Testis (tissue), 2 donors: ENCODE measurements at regions not wholly inside any gene's neighbourhood (a gene's known extent, or its start where the extent isn't known, plus 50 kb on each side); places are given as distances from the start of the nearest gene placed in this dataset.
"Not testable (repeated sequence)": the region's sequence is repeated elsewhere in the genome, so short reads cannot be mapped to it uniquely, and the experiment has no call there.

Experiments
- DNase-seq: peaks from one replicate; pipeline ENCODE4 v3.0.0-alpha.2; 2019
- H3K27ac ChIP-seq, 2 donors: fragments of 200-600 bp; sonication (generic); one replicate each; pipeline ENCODE4 v1.5.1; 2019
- H3K27me3 ChIP-seq: fragments of 200-600 bp; sonication (generic); one replicate; pipeline ENCODE4 v1.5.1; 2019
- H3K36me3 ChIP-seq: fragments of 200-600 bp; sonication (generic); one replicate; pipeline ENCODE4 v1.5.1; 2017; ENCODE audit warnings: low read depth; ENCODE audit errors: missing control alignments
- H3K4me1 ChIP-seq: fragments of 200-600 bp; sonication (generic); one replicate; pipeline ENCODE4 v1.5.1; 2019
- H3K4me3 ChIP-seq, 2 donors: fragments of 200-600 bp; sonication (generic); one replicate each; pipeline ENCODE4 v1.5.1; 2017 to 2019
- H3K9me3 ChIP-seq: fragments of 200-600 bp; sonication (generic); one replicate; pipeline ENCODE4 v1.5.1; 2017
- CTCF ChIP-seq, 3 experiments: fragments of 450-650 bp in 2 of 3; fragments of 200-600 bp in 1 of 3; sonication (generic) in 1 of 3; IDR thresholded peaks; one replicate each; pipeline ENCODE4 v1.5.1; 2016 to 2019; ENCODE audit warnings: antibody characterized with exemption in 3 of 3, mild to moderate bottlenecking in 2 of 3, moderate library complexity in 1 of 3
- POLR2A ChIP-seq: fragments of 450-650 bp; IDR thresholded peaks from one replicate; pipeline ENCODE4 v1.6.1; 2017; ENCODE audit warnings: antibody characterized with exemption, mild to moderate bottlenecking, moderate library complexity
- WGBS, 2 donors: methylation state at CpG; one replicate each; pipeline ENCODE4 v1.1.5; 2018; 5-methylcytosine and 5-hydroxymethylcytosine counted together
- intact Hi-C: fragments of 100-400 bp; cut with DNase I; formaldehyde crosslinking; loops from one replicate; pipeline ENCODE4 v1.15.1; 2023; ENCODE audit warnings: low total_unique reads

- no peak for DNase-seq
- Histone ChIP-seq H3K4me3 (no peak overlapping the region), H3K4me1 (no peaks in the 10 kb centered on the region), H3K36me3 (no peaks in the 10 kb centered on the region), H3K9me3 (no peaks in the 10 kb centered on the region), H3K27me3 (no peaks in the 10 kb centered on the region), H3K27ac (no peak overlapping the region)
- TF ChIP-seq POLR2A (no peak), CTCF (IDR thresholded peaks at IDR 0.05) (no peak)
- intact Hi-C loops, result no loop called here
Measured at GRCh38 chr1:221988829-221989228, 246.9 kb upstream of the DUSP10 start.

- H3K36me3 ChIP-seq, result no peaks in the 10 kb centered on the region
- H3K4me1 ChIP-seq, result no peaks in the 10 kb centered on the region
- H3K27me3 ChIP-seq, result no peaks in the 10 kb centered on the region
- no peak for DNase-seq
- 69 to 75% methylated on average over 6 of the region's 6 CpGs for WGBS, 2 donors
- intact Hi-C loops, result no loop called here
- TF ChIP-seq POLR2A (no peak), CTCF (IDR thresholded peaks at IDR 0.05) (no peak)
- no peak overlapping the region for H3K4me3 ChIP-seq
- H3K27ac ChIP-seq, result no peak overlapping the region
- no peaks in the 10 kb centered on the region for H3K9me3 ChIP-seq
Measured at GRCh38 chr1:221987860-221988520, 246.1 kb upstream of the DUSP10 start.

GRCh38 chr1:221983444-221983843 lies 241.6 kb upstream of the DUSP10 start:
- DNase-seq, result no peak
- WGBS, 2 donors, result 79 to 88% methylated on average over 1 of the region's 1 CpG
- H3K4me3 ChIP-seq, result no peak overlapping the region
- H3K27me3 ChIP-seq, result no peaks in the 10 kb centered on the region
- H3K36me3 ChIP-seq, result no peaks in the 10 kb centered on the region
- no peaks in the 10 kb centered on the region for H3K9me3 ChIP-seq
- H3K27ac ChIP-seq, result no peak overlapping the region
- intact Hi-C loops, result no loop called here
- TF ChIP-seq POLR2A (no peak), CTCF (IDR thresholded peaks at IDR 0.05) (no peak)
- H3K4me1 ChIP-seq, result no peaks in the 10 kb centered on the region

- 92 to 98% methylated on average over 1 of the region's 1 CpG for WGBS, 2 donors
- Histone ChIP-seq H3K27ac (no peak overlapping the region), H3K36me3 (no peaks in the 10 kb centered on the region), H3K27me3 (no peaks in the 10 kb centered on the region), H3K9me3 (no peaks in the 10 kb centered on the region), H3K4me3 (no peak overlapping the region), H3K4me1 (no peaks in the 10 kb centered on the region)
- intact Hi-C loops, result no loop called here
- no peak for DNase-seq
- TF ChIP-seq CTCF (IDR thresholded peaks at IDR 0.05) (no peak), POLR2A (no peak)
Measured at GRCh38 chr1:221981461-221981860, 239.6 kb upstream of the DUSP10 start.

GRCh38 chr1:221979444-221980032 lies 237.6 kb upstream of the DUSP10 start:
- no peak for DNase-seq
- Histone ChIP-seq H3K36me3 (no peaks in the 10 kb centered on the region), H3K4me1 (no peaks in the 10 kb centered on the region), H3K27me3 (no peaks in the 10 kb centered on the region), H3K9me3 (no peaks in the 10 kb centered on the region), H3K27ac (no peak overlapping the region), H3K4me3 (no peak overlapping the region)
- no peak for TF ChIP-seq CTCF (IDR thresholded peaks at IDR 0.05)
- no peak for TF ChIP-seq POLR2A
- intact Hi-C loops, result no loop called here

- H3K27ac ChIP-seq, H3K4me1 ChIP-seq, H3K9me3 ChIP-seq, H3K36me3 ChIP-seq, H3K27me3 ChIP-seq, intact Hi-C loops, DNase-seq, H3K4me3 ChIP-seq: not testable (repeated sequence)
- 83 to 86% methylated on average over 9 of the region's 9 CpGs for WGBS, 2 donors
Measured at GRCh38 chr1:221978631-221979334, 236.9 kb upstream of the DUSP10 start.

- 55 to 58% methylated on average over 3 of the region's 3 CpGs for WGBS, 2 donors
- H3K36me3 ChIP-seq, H3K4me3 ChIP-seq, intact Hi-C loops, H3K4me1 ChIP-seq, H3K27me3 ChIP-seq, H3K27ac ChIP-seq, DNase-seq, H3K9me3 ChIP-seq: not testable (repeated sequence)
Measured at GRCh38 chr1:221973787-221974186, 231.9 kb upstream of the DUSP10 start.
